ENCODE measurements at regions not wholly inside any gene's neighbourhood (a gene's known extent, or its start where the extent isn't known, plus 50 kb on each side); places are given as distances from the start of the nearest gene placed in this dataset.

DNA sequence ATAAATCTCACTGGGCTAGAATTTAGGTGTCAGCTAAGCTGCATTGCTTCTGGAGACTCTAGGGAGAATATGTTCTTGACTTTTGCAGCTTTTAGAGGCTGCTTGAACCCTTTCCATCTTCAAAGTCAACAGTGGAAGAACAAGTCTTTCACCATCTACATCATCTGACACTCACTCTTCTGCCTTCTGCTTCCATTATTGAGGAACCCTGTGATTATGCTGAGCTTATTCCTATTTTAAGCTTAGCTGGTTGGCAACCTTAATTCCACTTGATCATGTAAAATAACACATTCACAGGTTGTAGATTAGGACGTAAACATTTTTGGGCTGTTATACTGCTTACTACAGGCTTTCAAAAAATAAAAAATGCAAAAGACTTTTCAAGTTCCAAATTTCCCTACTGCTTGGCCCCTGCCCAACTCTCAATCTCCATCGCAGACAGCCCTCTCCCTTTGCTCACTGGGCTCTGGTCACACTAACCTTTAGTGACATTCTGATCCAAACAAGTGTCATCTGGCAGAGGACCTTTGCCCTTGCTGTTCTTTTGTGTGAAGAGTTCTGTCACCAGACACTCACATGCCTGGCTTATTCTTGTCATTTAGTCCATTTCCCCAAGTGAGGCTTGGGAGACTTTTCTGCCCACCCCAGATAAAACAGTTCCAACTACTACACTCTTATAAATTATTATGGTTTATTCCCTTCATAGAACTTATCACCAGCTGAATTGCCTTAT lies 1056.0 kb downstream of the STIM2 start:
- no peak overlapping the region for H3K4me3 ChIP-seq (ENCODE audit: low read depth, low read length)
- TF ChIP-seq, protein P1, sequence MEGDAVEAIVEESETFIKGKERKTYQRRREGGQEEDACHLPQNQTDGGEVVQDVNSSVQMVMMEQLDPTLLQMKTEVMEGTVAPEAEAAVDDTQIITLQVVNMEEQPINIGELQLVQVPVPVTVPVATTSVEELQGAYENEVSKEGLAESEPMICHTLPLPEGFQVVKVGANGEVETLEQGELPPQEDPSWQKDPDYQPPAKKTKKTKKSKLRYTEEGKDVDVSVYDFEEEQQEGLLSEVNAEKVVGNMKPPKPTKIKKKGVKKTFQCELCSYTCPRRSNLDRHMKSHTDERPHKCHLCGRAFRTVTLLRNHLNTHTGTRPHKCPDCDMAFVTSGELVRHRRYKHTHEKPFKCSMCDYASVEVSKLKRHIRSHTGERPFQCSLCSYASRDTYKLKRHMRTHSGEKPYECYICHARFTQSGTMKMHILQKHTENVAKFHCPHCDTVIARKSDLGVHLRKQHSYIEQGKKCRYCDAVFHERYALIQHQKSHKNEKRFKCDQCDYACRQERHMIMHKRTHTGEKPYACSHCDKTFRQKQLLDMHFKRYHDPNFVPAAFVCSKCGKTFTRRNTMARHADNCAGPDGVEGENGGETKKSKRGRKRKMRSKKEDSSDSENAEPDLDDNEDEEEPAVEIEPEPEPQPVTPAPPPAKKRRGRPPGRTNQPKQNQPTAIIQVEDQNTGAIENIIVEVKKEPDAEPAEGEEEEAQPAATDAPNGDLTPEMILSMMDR (IDR thresholded peaks at IDR 0.05; ENCODE audit: insufficient read depth, low read depth, low read length) = no peak
- DNase-seq (ENCODE audit: low read depth) = no peak

DNA sequence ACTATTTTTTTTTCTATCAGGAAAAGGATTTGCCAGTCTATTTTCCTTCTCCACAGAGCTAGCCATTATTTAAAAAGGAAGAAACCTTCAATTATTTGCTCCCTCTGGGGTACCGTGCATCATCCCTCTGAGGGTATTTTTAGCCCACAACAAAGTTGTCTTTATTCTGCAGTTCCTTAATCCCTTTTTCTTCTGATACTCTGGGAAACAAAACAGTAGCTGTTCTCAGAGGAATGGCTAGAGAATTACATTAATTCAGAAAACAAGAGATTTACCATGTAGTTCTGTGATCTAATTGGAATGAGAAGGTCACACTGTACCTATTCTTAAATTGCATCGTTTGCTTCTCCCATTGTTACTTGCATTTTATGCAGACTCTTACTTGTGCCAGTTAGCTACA lies 1056.7 kb downstream of the STIM2 start:
- TF ChIP-seq, protein P1 (IDR thresholded peaks at IDR 0.05; ENCODE audit: insufficient read depth, low read depth, low read length) = no peak
- no peak overlapping the region for H3K4me3 ChIP-seq (ENCODE audit: low read depth, low read length)
- no peak for DNase-seq (ENCODE audit: low read depth)

DNA sequence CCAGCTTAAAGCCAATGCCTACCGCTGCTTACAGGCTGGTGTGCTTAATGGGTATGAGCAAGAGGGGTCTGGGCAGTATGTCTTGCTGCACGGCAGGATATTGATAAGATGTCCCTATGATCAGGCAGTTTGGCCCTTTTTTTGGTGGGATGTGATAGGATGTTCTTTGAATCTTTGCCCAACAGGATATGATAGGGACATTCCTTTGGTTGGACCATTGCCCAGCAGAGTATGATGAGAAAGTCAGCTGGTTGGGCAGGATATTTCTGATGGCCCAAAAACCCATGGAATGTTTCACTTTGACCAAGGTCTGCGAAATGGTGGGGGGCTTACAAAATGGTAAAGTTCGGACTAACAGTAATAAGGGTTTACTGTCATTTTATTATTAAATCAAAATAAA lies 1060.6 kb downstream of the STIM2 start:
- peak; percentile 4 for DNase-seq (ENCODE audit: low read depth)
- H3K4me3 ChIP-seq (ENCODE audit: low read depth, low read length) = no peak overlapping the region
- TF ChIP-seq, protein P1 (IDR thresholded peaks at IDR 0.05; ENCODE audit: insufficient read depth, low read depth, low read length) = no peak

DNA sequence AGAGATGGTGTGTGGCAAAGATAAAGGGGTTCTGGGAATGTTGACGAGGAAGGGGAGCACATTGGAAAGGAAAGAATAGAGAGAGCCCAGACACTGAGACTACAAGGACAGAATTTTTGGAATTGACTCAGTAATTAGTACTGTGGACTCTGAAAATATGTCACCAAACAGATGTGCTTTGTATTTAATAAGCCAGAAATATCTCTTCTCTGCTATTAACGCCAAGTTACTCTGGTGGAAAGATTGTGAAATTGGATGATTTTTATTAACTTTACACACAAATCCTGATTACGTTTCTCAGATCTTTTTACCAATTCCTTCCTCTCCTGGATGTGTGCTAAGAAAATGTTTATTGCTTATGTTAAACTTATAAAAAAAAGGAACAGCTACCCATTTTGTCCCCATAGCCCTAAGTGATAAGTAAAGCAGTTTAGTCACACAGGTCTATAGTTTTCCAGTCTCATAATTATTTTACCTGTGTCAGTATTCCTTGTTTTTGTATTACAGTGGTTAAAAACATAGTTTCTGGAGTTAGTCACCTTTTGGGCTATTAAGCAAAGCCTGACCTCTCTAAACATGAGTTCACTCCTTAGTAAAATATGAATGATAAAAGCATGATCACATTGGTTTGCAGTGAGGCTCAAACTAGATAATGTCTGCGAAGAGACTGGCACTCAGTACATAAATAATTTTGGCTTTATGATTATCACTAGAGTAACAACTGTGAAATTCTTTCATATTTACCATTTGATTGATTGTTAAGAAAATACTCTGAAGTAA lies 1068.3 kb downstream of the STIM2 start:
- no peak overlapping the region for H3K4me3 ChIP-seq (ENCODE audit: low read depth, low read length)
- DNase-seq (ENCODE audit: low read depth) = peak; percentile 3
- TF ChIP-seq, protein P1 (IDR thresholded peaks at IDR 0.05; ENCODE audit: insufficient read depth, low read depth, low read length) = no peak

DNA sequence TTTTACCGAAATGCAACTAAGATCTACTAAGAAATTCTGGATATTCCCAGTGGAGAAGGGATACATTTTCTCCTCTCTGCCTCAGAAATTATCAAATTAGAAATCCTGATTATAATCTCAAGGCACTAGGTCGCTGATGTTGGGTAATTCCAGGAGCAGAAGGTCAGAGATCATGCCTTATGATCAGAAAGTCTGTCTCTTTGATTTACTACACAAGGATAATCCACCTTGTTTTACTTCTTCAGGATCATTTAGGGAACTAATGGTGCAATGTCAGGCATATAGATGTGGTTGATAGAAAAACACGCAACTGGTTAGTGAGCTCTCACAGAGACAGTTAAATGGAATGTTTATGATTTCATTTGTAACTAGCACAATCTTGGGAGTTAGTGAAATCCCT lies 1069.7 kb downstream of the STIM2 start:
- H3K4me3 ChIP-seq (ENCODE audit: low read depth, low read length) = no peak overlapping the region
- TF ChIP-seq, protein P1 (IDR thresholded peaks at IDR 0.05; ENCODE audit: insufficient read depth, low read depth, low read length) = no peak
- DNase-seq (ENCODE audit: low read depth) = no peak

DNA sequence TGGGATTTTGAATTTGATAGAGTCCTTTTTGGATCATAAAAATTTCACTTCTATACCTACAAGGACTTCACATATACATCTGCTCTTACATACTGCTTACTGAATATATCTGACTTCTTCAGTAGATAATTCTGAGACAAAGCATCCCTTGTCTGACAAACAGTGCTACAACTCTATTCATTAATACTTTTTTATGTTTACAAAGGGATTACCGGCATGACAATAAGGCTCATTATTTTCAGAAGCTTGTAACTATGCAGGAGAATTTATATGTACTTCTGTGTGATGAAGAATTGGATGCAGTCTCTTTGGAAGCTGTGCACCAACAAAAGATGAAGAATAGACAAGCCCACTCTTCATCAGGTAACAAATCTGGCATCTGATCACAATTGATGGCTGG lies 1070.3 kb downstream of the STIM2 start:
- DNase-seq (ENCODE audit: low read depth) = no peak
- TF ChIP-seq, protein P1 (IDR thresholded peaks at IDR 0.05; ENCODE audit: insufficient read depth, low read depth, low read length) = no peak
- no peak overlapping the region for H3K4me3 ChIP-seq (ENCODE audit: low read depth, low read length)
